NCI-H2029 (cell line): ENCODE measurements at regions not wholly inside any gene's neighbourhood (a gene's known extent, or its start where the extent isn't known, plus 50 kb on each side); places are given as distances from the start of the nearest gene placed in this dataset.

Experiments
- DNase-seq: peaks from one replicate; lab custom pipeline; 2025; lab: John Stamatoyannopoulos, UW

GRCh38 chr6:104050455-104050854 lies 809.3 kb downstream of the HACE1 start:
- no peak for DNase-seq

GRCh38 chr6:104046426-104046825 lies 813.3 kb downstream of the HACE1 start:
- no peak for DNase-seq

- no peak for DNase-seq
These were observed 828.4 kb downstream of the HACE1 start for GRCh38 chr6:104031346-104031745.

GRCh38 chr6:104022126-104022525 lies 837.6 kb downstream of the HACE1 start:
- no peak for DNase-seq

DNA sequence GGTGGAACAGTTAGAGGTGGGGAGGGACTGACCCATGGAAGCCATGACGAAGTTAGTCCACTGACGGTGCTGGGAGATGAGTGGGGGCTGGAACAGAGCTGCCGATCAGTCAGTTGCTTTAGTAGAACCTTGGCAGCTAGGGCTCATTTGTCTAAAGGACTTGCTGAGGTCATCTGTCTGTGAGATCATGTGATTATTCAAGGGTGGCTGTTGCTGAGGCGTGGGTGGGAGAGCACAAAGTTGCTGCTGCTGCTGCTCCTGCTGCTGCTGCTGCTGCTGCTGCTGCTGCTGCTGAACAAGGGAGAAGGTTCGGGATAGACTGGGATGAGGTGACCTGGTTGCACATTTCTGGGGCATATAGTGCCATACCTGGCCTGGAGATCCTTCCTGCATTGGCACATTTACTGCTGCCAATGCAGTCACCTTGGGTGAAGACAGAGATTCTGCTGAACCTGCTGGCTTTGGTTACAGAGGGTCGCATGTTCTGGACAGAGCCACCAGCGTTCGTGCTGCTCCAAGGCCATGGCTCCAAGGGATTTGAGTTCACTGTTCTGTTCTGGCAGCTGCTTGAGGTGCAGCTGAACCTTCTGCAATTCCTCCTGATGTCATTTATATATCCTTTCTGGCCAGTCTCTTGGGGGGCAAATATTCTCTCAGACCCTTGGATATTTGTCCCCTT lies 840.5 kb downstream of the HACE1 start:
- DNase-seq = no peak

DNA sequence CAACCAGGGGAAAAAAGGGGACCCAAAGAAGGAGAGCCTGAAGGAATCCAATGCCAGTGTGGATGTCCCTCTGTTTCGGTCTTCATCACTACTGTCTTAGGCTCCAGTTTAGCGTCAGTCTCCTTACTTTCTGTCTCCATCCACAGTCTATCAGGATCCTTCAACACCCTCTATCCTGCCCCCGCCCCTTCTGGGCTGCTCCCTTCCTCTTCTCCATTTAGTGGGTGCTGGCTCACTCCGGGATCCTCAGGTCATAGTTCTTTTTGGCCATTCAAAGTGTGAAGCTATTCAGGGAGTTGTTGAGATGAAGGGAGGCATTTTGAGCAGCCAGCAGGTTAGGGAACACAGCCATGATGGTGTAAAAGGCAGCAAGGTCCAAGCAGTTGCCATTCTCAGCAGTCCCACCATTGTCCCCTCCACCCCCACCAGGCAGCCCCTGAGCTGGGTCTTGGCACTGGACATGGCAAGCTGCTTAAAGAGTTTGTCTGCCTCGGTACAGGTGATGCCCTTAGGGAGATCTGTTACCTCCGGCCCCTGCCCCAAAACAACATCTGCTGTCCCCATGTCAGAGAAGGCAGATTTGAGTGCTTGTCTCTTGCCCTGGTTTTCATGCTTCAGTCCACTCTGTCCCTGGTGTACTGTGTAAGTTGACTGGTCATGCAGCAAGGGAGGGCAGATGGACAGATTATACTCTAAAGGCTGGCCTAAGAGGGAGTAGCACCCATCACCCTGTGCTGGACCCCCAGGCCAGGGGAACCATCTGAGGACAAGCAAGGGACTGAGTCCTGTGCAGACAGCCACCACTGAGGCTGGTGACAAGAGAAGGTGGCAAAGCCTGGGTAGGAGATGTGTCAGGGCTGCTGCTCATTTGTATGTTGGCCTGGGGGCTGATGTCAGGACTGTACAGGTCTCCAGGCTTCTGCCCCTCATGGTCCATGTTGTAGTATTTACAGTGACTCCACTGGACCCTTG lies 842.0 kb downstream of the HACE1 start:
- DNase-seq = no peak

DNA sequence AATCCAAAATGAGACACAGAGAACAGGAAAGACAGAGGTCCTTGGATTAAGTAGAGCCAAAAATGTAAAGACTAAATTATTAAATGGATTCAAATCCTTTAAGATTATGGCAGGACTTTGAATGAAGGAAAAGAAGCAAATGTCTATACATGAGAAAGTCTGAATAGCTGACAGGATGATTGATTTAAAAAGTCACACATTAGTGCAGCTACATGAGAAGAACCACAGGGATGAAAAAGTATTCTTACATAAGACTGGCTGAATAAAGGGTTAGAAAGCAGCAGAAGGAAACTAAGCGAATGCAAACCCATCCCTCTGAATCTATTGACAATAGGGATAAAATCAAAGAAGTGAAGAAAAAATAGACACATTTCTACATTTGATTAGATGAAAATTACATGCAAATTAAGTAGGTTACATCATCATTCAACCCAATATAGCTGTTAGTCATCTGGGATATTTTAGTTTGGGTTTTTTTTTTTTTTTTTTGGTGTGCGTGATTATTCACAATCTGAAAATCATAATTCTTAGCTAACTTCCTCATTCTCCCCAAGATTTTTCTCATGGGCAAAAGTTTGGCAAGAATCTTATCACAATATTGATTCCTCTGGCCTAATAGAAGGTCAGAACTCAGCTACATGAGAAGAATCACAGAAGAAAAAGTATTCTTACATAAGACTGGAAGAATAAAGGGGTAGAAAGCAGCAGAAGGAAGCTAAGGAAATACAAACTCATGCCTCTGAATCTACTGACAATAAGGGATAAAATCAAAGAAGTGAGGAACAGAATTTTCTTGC lies 845.4 kb downstream of the HACE1 start:
- no peak for DNase-seq

DNA sequence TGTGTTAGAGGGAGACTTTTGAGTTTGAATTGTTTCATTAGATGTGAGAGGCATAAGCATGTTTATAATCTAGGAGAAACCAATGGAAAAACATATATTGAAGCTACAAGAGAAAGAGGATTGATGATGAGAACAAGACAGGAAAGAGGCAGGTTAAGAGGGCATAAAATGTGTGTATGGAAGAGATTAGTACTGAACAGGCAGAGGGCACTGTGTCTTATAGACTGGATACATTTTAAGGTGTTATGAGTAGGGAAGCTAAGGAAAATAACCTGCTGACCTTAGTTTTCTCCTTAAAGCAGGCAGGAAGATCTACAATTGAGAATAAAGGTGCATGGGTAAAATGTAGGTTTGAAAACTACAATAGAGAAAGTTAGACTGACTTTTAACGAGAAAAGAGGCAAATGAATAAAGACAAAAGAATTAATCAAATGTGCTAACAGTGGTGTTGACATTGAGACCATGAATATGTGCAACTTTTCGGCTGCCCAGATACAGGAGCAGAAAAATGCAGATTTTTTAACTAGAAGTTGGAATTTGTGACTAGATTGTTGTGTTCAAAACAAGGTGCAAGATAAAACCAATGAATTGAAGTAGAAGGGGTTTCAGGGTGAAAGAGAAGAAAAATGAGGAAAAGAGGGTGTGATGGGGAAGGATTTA lies 846.3 kb downstream of the HACE1 start:
- DNase-seq = no peak

GRCh38 chr6:104010897-104011296 lies 848.8 kb downstream of the HACE1 start:
- DNase-seq = no peak

- DNase-seq = no peak
These were observed 855.8 kb downstream of the HACE1 start for GRCh38 chr6:104003803-104004516.

DNA sequence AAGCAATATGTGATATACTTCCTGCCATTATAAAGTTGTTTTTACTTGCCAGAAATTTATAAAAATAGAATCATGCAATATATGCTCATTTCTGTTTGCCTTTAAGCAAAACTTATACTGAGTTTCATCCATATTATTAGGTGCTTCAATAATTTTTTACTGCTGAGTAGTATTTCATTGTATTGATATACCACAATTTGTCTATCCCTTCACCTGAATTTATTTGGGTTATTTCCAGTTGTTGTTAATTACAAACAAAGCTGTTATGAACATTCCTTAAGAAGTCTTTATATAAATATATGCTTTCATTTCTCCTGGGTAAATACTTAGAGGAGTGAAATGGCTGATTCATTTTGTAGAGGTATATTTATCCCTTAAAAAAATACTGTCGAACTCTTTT lies 864.1 kb downstream of the HACE1 start:
- no peak for DNase-seq

DNA sequence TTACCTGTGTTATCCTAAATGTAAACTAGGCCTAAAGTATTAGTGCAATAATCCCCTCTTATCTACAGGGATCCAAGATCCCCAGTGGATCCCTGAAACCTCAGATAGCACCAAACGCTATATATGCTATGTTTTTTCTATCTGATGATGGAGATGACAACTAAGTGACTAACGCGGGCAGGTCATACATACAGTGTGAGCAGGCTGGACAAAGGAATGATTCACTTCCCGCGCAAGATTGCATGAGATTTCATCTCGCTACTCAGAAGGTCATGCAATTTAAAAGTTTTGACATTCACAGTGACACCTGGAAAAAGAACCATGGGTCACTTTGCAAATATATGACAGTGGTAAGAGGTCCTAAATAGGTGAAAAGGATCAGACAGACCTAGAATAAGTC lies 875.9 kb downstream of the HACE1 start:
- DNase-seq = no peak

DNA sequence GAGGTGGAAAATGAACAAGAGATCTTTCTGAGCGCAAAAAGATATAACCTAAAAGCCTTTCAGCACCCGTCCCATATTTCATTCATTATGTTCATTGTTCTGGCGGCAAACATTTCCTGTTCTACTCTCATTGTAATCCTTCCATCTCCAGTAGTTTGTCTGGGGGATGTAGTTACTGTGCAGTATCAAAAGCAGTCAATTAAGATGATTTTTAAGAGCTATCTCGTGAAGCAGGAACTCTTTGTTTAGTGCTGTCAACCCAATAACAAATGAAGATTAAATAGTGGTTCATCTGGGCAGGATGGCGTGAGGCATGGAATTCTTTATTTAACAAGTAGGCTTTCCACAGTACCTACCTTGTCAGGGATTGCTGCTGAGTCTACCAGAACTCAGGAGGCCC lies 876.7 kb downstream of the HACE1 start:
- DNase-seq = no peak

- DNase-seq = no peak
These were observed 877.1 kb downstream of the HACE1 start for GRCh38 chr6:103982574-103982973.

DNA sequence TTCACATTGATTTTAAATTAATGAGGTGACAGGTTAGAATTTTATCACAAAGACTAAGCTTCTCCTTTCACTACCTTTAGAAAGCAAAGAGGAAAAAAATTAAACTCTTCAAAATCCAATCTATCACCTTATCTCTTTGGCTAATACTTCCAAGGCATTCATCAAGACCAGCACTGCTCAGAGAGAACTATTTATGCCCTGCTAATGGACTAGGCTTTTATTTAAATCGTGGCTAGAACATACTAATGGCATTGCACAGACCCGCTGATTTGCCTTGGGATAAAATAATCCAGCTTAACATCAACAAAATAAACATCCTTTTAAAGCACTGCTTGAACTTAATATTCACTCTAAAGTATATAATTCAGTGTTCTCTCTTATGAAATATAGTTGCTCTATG lies 880.4 kb downstream of the HACE1 start:
- no peak for DNase-seq

GRCh38 chr6:103937389-103937788 lies 922.3 kb downstream of the HACE1 start:
- DNase-seq = no peak

DNA sequence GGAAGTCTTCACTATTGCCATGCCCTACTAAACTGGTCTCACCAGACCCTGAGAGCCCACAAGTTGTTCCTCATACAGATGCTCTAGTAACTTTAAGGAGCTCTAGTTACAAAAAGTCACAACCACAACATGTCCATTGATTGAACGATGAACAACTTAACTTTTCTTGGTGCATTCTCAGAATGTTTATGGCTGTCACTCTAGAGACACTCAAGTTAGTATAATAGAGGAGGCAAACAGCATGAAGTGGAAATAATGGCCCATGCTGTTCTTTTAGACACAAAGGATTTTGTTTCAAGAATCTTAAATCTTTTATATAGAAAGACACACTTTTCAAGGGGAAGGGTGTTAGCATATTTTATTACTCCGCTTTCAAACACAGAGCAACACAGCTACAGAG lies 934.4 kb downstream of the HACE1 start:
- no peak for DNase-seq

GRCh38 chr6:103910018-103910417 lies 949.7 kb downstream of the HACE1 start:
- DNase-seq = no peak

DNA sequence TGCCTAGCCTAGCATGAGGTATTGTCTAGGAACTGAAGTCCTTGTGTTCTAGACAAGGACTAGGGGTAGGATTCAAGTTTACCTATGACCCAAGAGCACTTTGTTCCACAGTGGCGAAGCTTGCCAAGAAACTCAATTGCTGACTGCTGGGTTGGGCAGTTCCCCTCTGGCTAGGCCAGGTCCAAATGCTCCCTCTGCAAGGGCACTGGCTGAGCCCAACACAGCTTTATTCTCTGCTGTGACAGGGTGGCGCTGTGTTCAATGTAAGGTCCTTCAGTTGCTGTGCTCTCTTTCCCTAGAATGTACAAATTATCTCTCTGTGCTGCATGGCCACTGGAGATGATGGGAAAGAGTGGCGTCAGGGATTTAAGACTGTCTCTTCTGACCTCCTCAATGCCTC lies 950.8 kb downstream of the HACE1 start:
- no peak for DNase-seq

GRCh38 chr6:103895136-103895535 lies 964.6 kb downstream of the HACE1 start:
- no peak for DNase-seq

DNA sequence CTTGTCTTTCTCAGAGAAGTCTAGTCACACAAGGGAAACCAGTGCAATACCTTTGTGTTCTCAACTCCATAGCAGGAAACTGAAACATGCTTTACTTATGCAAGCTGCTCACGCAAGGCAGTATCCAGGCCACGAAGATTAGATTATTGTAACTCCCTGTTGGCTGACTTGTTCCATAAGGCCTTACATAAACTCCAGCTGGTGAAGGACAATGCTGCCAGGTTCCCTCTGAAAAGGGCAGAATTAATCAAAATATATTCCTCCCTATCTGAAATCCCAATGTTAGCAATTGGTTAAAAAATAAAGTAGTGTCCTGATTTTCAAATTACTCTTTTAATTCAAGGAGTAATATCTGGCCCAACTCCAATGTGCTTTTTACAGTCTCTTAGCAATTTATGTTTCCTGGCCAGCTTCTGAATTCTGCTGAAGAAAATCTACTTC lies 966.6 kb downstream of the HACE1 start:
- DNase-seq = no peak
